ENCODE measurements at regions not wholly inside any gene's neighbourhood (a gene's known extent, or its start where the extent isn't known, plus 50 kb on each side); places are given as distances from the start of the nearest gene placed in this dataset.
"Not testable (repeated sequence)": the region's sequence is repeated elsewhere in the genome, so short reads cannot be mapped to it uniquely, and the experiment has no call there.

DNA sequence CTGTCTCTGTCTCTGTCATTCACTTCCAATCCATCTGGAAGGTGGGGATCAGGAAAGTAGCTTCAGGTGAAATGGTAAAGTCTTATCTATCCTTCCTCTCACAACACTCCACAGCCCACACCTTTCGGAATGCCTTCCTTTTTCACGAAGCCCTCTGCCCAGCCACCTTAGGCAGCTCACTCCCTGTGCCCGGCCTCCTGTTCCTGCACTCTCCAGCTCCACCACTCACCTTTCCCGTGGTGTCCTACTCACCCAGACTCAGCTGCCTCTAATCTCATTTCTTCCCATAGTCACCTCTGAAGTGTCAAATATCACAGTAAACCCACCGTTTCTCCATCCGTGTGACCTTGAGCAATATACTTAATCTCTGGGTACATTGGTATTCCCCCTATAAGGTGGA lies 100.9 kb upstream of the C7orf33 start:
- Histone ChIP-seq H3K4me1 (ENCODE audit: control insufficient read depth, insufficient read depth, low read length) (peaks cover 2% of the 10 kb centered on the region), H3K36me3 (ENCODE audit: control insufficient read depth, insufficient read depth, low read length) (no peaks in the 10 kb centered on the region), H3K27me3 (ENCODE audit: control insufficient read depth, insufficient read depth, low read length) (no peaks in the 10 kb centered on the region), H3K9ac (ENCODE audit: low read length) (no peak overlapping the region), H3K4me3 (ENCODE audit: low read length) (no peak overlapping the region), H3K27ac (ENCODE audit: low read depth, low read length) (no peak overlapping the region)

DNA sequence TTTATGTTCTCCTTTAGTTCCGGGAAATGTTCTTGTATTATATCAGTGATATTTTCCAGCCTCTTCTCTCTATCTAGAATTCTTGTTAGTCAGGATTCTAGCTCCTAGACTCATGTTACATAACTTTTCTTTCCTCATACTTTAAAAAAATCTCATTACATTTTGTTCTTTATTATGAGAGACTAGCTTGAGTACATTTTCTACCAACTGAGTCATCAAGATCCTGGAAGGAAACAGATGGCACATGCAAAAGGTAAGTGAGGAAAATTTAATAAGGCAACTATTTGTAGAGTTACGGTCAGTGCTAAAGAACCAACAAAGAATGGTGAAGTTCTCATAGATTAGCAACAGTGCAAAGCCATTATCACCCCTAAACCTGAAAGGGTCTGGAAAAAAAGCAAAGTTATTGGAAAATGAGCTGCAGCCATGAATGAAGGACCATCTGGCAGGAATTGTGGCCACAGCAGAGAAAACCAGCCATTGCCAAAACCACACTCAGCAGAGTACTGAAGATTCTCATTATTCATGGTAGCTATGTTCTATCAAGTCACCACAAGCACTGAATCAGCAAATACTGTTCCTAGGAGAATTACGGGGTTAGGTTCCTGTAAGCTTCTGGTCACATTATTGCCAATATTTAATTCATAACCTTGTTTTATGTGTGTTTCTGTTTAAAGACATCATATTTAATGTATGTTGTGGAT lies 98.3 kb upstream of the C7orf33 start:
- Histone ChIP-seq H3K4me3 (ENCODE audit: low read length) (no peak overlapping the region), H3K27me3 (ENCODE audit: control insufficient read depth, insufficient read depth, low read length) (no peaks in the 10 kb centered on the region), H3K9ac (ENCODE audit: low read length) (no peak overlapping the region), H3K4me1 (ENCODE audit: control insufficient read depth, insufficient read depth, low read length) (no peaks in the 10 kb centered on the region), H3K27ac (ENCODE audit: low read depth, low read length) (no peak overlapping the region), H3K36me3 (ENCODE audit: control insufficient read depth, insufficient read depth, low read length) (no peaks in the 10 kb centered on the region)

DNA sequence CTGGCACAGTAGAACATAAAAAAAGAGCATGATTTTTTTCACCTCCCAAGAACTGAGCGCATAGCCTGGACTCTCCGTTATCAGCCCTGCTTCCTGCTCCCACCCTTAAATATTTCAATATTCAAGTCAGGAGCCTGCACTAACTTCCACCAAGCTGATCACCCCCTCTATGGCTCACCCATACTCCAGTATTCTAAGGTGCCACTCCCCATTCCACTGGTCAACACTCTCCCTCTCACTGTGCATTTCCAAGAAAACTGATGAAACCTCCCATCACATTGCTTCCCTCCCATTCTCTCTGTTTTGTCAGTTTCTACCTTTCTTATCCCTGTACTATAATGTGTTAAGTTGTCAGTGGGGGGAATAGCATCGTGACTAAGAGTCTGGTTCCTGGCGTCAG lies 95.0 kb upstream of the C7orf33 start:
- Histone ChIP-seq H3K27ac (ENCODE audit: low read depth, low read length) (no peak overlapping the region), H3K27me3 (ENCODE audit: control insufficient read depth, insufficient read depth, low read length) (peaks cover 3% of the 10 kb centered on the region), H3K9ac (ENCODE audit: low read length) (no peak overlapping the region), H3K4me1 (ENCODE audit: control insufficient read depth, insufficient read depth, low read length) (no peaks in the 10 kb centered on the region), H3K4me3 (ENCODE audit: low read length) (no peak overlapping the region), H3K36me3 (ENCODE audit: control insufficient read depth, insufficient read depth, low read length) (no peaks in the 10 kb centered on the region)

DNA sequence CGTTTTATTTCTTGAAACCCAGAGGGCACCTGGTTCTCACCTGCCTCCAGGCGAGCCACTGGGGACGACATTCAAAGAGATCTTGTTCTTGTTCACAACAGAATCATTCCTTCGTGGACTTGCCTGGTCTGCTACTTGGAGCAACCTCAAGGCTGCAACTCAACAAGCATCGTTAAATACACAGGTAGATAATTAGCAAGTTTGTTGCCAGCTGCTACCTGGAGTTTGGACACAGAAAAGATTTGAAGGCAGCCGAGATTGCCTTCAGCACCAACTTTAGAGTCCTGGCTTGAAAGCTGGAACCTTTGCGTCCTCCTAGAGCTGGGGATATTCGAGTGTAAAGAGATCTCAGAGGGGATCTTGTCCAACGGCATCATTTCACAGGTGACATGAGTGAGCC lies 89.6 kb upstream of the C7orf33 start:
- Histone ChIP-seq H3K27ac (ENCODE audit: low read depth, low read length) (no peak overlapping the region), H3K36me3 (ENCODE audit: control insufficient read depth, insufficient read depth, low read length) (no peaks in the 10 kb centered on the region), H3K4me3 (ENCODE audit: low read length) (no peak overlapping the region)

DNA sequence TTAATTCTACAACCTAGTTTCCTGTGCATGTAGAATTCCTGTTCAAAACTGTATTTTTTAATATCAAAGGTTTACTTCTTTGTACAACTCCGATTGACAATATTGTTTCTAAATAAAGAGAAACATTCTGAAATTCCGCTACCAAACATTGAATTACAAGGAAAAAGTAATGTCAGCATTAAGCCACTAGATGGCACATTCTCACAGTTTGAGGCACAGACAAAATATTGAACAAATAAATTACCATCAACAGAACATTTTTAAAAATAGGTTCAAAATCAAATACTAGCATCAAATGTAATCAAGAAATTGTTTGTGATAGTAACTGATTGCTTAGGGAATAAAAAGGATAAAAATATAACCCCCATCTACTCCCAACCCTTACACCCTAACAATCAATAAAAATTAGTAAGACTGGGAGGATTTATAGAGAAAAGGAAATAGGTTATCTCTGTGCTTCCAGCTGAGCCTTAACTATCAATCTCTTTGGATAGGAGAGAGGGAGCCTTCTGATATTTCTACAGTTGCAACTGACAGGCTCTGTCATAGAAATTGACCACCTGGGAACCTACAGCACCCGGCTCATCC lies 86.6 kb upstream of the C7orf33 start:
- Histone ChIP-seq H3K27ac (ENCODE audit: low read depth, low read length) (no peak overlapping the region), H3K9ac (ENCODE audit: low read length) (no peak overlapping the region), H3K4me3 (ENCODE audit: low read length) (no peak overlapping the region), H3K36me3 (ENCODE audit: control insufficient read depth, insufficient read depth, low read length) (no peaks in the 10 kb centered on the region), H3K27me3 (ENCODE audit: control insufficient read depth, insufficient read depth, low read length) (peaks cover 3% of the 10 kb centered on the region), H3K4me1 (ENCODE audit: control insufficient read depth, insufficient read depth, low read length) (no peaks in the 10 kb centered on the region)

More for the DNA sequence above, 89.6 kb upstream of the C7orf33 start:
- Histone ChIP-seq H3K27me3 (ENCODE audit: control insufficient read depth, insufficient read depth, low read length) (peaks cover 3% of the 10 kb centered on the region), H3K9ac (ENCODE audit: low read length) (no peak overlapping the region), H3K4me1 (ENCODE audit: control insufficient read depth, insufficient read depth, low read length) (no peaks in the 10 kb centered on the region)

DNA sequence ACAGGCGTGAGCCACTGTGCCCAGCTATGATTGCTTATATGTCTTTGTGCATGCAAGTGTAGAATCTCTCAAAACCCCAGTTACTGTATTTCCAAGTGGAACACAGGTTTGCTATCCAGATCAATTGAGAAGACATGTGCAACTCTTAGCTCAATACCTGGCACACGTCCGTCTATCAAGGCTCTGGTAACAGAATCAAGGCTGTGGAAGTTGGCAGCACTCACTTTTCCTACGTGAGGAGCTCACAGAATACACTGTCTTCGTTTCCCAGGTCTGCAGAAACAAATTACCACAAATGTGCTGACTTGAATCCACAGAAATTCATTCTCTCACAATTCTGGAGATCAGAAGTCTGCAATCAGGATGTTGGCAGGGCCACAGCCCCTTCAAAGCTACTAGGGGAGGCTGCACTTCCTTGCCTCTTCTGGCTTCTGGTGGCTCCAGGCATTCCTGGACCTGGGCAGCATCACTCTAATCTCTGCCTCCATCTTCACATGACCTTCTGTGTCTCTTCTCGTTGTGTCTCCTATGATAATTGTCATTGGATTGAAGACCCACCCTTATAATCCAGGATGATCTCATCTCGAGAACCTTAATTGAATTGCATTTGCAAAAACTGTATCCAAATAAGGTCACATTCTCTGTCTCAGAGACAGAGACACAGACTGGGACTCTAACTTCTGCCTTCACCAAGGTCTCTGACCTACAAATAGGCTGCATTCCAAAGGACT lies 84.8 kb upstream of the C7orf33 start:
- H3K36me3 ChIP-seq (ENCODE audit: control insufficient read depth, insufficient read depth, low read length): no peaks in the 10 kb centered on the region
- H3K27ac ChIP-seq (ENCODE audit: low read depth, low read length): no peak overlapping the region
- H3K4me3 ChIP-seq (ENCODE audit: low read length): no peak overlapping the region
- no peaks in the 10 kb centered on the region for H3K4me1 ChIP-seq (ENCODE audit: control insufficient read depth, insufficient read depth, low read length)
- H3K27me3 ChIP-seq (ENCODE audit: control insufficient read depth, insufficient read depth, low read length): no peaks in the 10 kb centered on the region
- no peak overlapping the region for H3K9ac ChIP-seq (ENCODE audit: low read length)

DNA sequence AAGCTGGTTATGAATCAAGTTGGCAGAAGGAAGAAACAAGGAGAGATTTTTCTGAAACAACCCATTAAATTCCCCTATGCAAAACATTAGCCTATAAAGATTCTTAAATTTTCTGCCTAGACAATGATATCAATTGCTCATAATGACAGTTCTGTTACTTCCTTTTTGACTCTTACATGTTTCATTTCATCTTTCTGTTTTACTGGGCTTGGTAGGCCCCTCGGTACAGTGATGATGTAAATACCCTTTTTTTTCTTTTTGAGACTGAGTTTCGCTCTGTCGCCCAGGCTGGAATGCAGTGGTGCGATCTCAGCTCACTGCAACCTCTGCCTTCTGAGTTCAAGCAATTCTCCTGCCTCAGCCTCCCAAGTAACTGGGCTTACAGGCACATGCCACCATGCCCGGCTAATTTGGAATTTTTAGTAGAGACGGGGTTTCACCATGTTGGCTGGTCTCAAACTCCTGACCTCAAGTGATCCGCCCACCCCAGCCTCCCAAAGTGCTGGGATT lies 83.4 kb upstream of the C7orf33 start:
- not testable (repeated sequence) for H3K4me1 ChIP-seq (ENCODE audit: control insufficient read depth, insufficient read depth, low read length); H3K36me3 ChIP-seq (ENCODE audit: control insufficient read depth, insufficient read depth, low read length); H3K9ac ChIP-seq (ENCODE audit: low read length); H3K27me3 ChIP-seq (ENCODE audit: control insufficient read depth, insufficient read depth, low read length); H3K4me3 ChIP-seq (ENCODE audit: low read length); H3K27ac ChIP-seq (ENCODE audit: low read depth, low read length)

DNA sequence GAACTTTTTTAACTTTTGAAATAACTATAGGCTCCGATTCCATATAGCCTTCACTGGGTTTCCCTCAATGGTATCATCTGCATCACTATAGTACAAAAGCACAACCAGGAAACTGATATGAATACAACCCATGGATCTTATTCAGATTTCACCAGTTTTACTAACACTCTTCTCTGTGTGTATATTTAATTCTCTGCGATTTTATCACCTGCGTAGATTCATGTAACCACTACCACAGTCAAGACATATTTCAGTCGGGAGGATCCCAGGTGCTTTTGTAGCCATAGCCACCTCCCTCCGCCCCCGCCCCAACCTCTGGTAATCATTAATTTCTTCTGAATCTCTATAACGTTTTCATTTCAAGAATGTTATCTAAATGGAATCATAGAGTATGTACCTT lies 82.8 kb upstream of the C7orf33 start:
- Histone ChIP-seq H3K9ac (ENCODE audit: low read length) (no peak overlapping the region), H3K27ac (ENCODE audit: low read depth, low read length) (no peak overlapping the region), H3K4me3 (ENCODE audit: low read length) (no peak overlapping the region), H3K27me3 (ENCODE audit: control insufficient read depth, insufficient read depth, low read length) (no peaks in the 10 kb centered on the region), H3K4me1 (ENCODE audit: control insufficient read depth, insufficient read depth, low read length) (no peaks in the 10 kb centered on the region), H3K36me3 (ENCODE audit: control insufficient read depth, insufficient read depth, low read length) (no peaks in the 10 kb centered on the region)

DNA sequence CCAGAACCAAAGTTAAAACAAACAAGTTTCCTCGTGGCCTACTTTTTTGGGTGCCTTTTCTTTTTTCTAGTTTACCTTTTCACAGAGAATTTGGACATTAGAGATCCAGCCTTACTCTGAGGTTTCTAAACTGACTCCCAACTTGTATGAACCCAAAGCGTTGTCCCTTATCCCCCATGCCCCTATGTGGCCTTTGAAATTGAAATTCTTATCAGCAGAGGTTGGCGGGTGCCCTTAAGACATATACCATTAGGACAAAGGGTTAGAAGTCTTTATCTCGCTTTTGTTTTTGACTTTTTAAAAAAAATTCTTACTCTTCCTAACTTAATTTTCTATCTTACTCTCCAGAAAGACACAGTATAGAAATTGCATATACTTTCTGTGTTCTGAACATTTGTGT lies 76.3 kb upstream of the C7orf33 start:
- Histone ChIP-seq H3K9ac (ENCODE audit: low read length) (no peak overlapping the region), H3K27ac (ENCODE audit: low read depth, low read length) (no peak overlapping the region), H3K4me3 (ENCODE audit: low read length) (no peak overlapping the region), H3K36me3 (ENCODE audit: control insufficient read depth, insufficient read depth, low read length) (no peaks in the 10 kb centered on the region), H3K4me1 (ENCODE audit: control insufficient read depth, insufficient read depth, low read length) (no peaks in the 10 kb centered on the region), H3K27me3 (ENCODE audit: control insufficient read depth, insufficient read depth, low read length) (no peaks in the 10 kb centered on the region)

DNA sequence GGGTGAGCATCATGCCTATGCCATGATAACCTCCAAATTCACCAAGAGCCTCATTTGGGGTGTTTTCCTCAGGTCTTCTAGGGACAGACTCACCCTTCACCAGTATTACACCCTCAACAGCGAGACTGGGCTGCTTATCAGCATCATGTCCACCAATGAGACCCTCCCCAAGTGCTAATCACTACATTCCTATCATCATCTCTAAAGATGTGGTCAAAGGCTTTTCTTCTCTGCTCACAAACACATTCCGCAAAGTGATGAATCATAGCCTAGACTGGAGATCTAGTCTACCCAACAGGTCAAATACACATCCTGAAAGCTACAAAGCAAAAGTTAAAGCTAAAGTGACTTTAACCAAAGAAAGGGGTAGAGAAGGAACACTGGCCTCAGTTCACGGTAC lies 75.3 kb upstream of the C7orf33 start:
- H3K27me3 ChIP-seq (ENCODE audit: control insufficient read depth, insufficient read depth, low read length): no peaks in the 10 kb centered on the region
- no peak overlapping the region for H3K27ac ChIP-seq (ENCODE audit: low read depth, low read length)
- no peak overlapping the region for H3K4me3 ChIP-seq (ENCODE audit: low read length)
- no peaks in the 10 kb centered on the region for H3K4me1 ChIP-seq (ENCODE audit: control insufficient read depth, insufficient read depth, low read length)
- H3K36me3 ChIP-seq (ENCODE audit: control insufficient read depth, insufficient read depth, low read length): no peaks in the 10 kb centered on the region
- no peak overlapping the region for H3K9ac ChIP-seq (ENCODE audit: low read length)

DNA sequence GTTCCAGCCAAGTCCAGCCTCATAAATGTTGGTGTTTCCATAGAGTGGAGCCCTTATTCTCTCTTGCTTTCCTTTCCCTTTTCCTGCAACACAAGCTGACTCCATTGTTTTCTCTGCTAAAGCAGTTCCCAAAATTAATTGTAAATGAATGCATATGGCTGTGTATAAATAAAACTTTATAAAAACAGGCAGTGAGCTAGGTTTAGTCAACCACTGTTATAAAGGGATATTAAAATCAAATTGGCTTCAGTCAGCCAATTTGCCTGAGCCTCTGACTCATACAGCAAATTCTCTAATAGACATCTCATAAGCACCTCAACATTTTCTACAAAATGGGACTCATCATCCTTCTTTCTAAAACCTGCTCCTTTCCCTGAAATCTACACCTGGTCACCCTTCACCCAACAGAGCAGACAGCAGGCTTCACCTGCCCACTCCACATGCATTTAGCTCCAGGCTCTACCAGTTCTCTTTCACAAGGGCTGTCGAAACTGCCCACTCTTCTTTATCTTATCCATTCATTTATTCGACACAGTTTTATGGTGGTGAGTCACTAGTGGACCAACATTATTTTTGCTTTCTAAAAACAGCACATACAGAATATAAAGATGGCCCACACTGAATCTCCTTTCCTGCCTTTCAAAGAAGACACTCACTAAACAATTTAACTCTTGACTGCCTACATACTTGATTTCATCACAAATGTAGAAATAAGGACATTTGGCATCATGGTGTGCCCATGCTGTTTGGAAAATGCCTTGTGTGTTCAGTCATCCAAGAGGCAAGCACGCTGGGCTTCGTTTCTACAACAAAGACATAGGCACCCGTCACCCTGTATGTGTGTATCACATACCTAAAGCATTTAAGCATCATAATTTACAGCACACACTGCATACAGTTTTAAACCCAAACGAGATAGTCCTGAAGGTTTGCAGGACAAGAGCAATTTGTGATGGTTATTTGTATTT lies 74.6 kb upstream of the C7orf33 start:
- Histone ChIP-seq H3K9ac (ENCODE audit: low read length) (no peak overlapping the region), H3K27ac (ENCODE audit: low read depth, low read length) (no peak overlapping the region)

DNA sequence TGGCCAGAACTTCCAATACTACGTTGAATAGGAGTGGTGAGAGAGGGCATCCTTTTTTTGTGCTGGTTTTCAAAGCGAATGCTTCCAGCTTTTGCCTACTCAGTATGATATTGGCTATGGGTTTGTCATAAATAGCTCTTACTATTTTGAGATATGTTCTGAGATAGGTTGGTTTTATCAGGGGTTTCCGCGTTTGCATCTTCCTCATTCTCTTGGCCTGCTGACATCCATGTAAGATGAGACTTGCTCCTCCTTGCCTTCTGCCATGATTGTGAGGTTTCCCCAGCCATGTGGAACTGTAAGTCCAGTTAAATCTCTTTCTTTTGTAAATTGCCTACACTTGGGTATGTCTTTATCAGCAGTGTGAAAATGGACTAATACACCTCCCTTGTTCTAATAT lies 71.2 kb upstream of the C7orf33 start:
- H3K4me3 ChIP-seq (ENCODE audit: low read length); H3K27ac ChIP-seq (ENCODE audit: low read depth, low read length); H3K36me3 ChIP-seq (ENCODE audit: control insufficient read depth, insufficient read depth, low read length); H3K27me3 ChIP-seq (ENCODE audit: control insufficient read depth, insufficient read depth, low read length); H3K4me1 ChIP-seq (ENCODE audit: control insufficient read depth, insufficient read depth, low read length); H3K9ac ChIP-seq (ENCODE audit: low read length): not testable (repeated sequence)

More for the DNA sequence above, 74.6 kb upstream of the C7orf33 start:
- Histone ChIP-seq H3K4me1 (ENCODE audit: control insufficient read depth, insufficient read depth, low read length) (no peaks in the 10 kb centered on the region), H3K4me3 (ENCODE audit: low read length) (no peak overlapping the region), H3K27me3 (ENCODE audit: control insufficient read depth, insufficient read depth, low read length) (no peaks in the 10 kb centered on the region), H3K36me3 (ENCODE audit: control insufficient read depth, insufficient read depth, low read length) (no peaks in the 10 kb centered on the region)
